ENCODE measurements at regions not wholly inside any gene's neighbourhood (a gene's known extent, or its start where the extent isn't known, plus 50 kb on each side); places are given as distances from the start of the nearest gene placed in this dataset.

GRCh38 chrX:4206941-4207340 is 493.5 kb upstream of the PRKX start:
- TF ChIP-seq REST (IDR thresholded peaks at IDR 0.05; ENCODE audit: insufficient read depth in 1 of 2, low read depth in 2 of 2, low read length in 2 of 2) (no peak), SIN3A (IDR thresholded peaks at IDR 0.05; ENCODE audit: borderline replicate concordance, insufficient read depth, low read length) (no peak), FOXP2 (optimal IDR thresholded peaks at IDR 0.05; ENCODE audit: borderline replicate concordance, extremely low read depth, extremely low read length, insufficient read depth) (no peak), TAF1 (IDR thresholded peaks at IDR 0.05; ENCODE audit: borderline replicate concordance, insufficient read depth, low read length) (no peak)

GRCh38 chrX:4197971-4198370 is 484.5 kb upstream of the PRKX start:
- TF ChIP-seq SIN3A (IDR thresholded peaks at IDR 0.05; ENCODE audit: borderline replicate concordance, insufficient read depth, low read length) (no peak), TAF1 (IDR thresholded peaks at IDR 0.05; ENCODE audit: borderline replicate concordance, insufficient read depth, low read length) (no peak), FOXP2 (optimal IDR thresholded peaks at IDR 0.05; ENCODE audit: borderline replicate concordance, extremely low read depth, extremely low read length, insufficient read depth) (no peak), POLR2AphosphoS5 (IDR thresholded peaks at IDR 0.05; ENCODE audit: low read depth, low read length) (no peak), REST (IDR thresholded peaks at IDR 0.05; ENCODE audit: insufficient read depth in 1 of 2, low read depth in 2 of 2, low read length in 2 of 2) (no peak)

GRCh38 chrX:4193500-4194155 is 480.2 kb upstream of the PRKX start:
- no peak for TF ChIP-seq REST (IDR thresholded peaks at IDR 0.05; ENCODE audit: insufficient read depth in 1 of 2, low read depth in 2 of 2, low read length in 2 of 2)
- TF ChIP-seq TAF1 (IDR thresholded peaks at IDR 0.05; ENCODE audit: borderline replicate concordance, insufficient read depth, low read length) = no peak
- TF ChIP-seq FOXP2 (optimal IDR thresholded peaks at IDR 0.05; ENCODE audit: borderline replicate concordance, extremely low read depth, extremely low read length, insufficient read depth) = no peak
- no peak for TF ChIP-seq POLR2AphosphoS5 (IDR thresholded peaks at IDR 0.05; ENCODE audit: low read depth, low read length)
- TF ChIP-seq SIN3A (IDR thresholded peaks at IDR 0.05; ENCODE audit: borderline replicate concordance, insufficient read depth, low read length) = no peak

- TF ChIP-seq TAF1 (IDR thresholded peaks at IDR 0.05; ENCODE audit: borderline replicate concordance, insufficient read depth, low read length) = no peak
- no peak for TF ChIP-seq POLR2AphosphoS5 (IDR thresholded peaks at IDR 0.05; ENCODE audit: low read depth, low read length)
- no peak for TF ChIP-seq FOXP2 (optimal IDR thresholded peaks at IDR 0.05; ENCODE audit: borderline replicate concordance, extremely low read depth, extremely low read length, insufficient read depth)
- TF ChIP-seq REST (IDR thresholded peaks at IDR 0.05; ENCODE audit: insufficient read depth in 1 of 2, low read depth in 2 of 2, low read length in 2 of 2) = no peak
- TF ChIP-seq SIN3A (IDR thresholded peaks at IDR 0.05; ENCODE audit: borderline replicate concordance, insufficient read depth, low read length) = no peak
Measured at GRCh38 chrX:4186331-4186730, 472.9 kb upstream of the PRKX start.

Measured in PFSK-1 (cell line).